GM04503 (cell line): ENCODE measurements at regions not wholly inside any gene's neighbourhood (a gene's known extent, or its start where the extent isn't known, plus 50 kb on each side); places are given as distances from the start of the nearest gene placed in this dataset.

Experiments used
- DNase-seq: peaks from one replicate; pipeline ENCODE4 v3.0.0-alpha.2; 2012; ENCODE audit warnings: low read depth

DNA sequence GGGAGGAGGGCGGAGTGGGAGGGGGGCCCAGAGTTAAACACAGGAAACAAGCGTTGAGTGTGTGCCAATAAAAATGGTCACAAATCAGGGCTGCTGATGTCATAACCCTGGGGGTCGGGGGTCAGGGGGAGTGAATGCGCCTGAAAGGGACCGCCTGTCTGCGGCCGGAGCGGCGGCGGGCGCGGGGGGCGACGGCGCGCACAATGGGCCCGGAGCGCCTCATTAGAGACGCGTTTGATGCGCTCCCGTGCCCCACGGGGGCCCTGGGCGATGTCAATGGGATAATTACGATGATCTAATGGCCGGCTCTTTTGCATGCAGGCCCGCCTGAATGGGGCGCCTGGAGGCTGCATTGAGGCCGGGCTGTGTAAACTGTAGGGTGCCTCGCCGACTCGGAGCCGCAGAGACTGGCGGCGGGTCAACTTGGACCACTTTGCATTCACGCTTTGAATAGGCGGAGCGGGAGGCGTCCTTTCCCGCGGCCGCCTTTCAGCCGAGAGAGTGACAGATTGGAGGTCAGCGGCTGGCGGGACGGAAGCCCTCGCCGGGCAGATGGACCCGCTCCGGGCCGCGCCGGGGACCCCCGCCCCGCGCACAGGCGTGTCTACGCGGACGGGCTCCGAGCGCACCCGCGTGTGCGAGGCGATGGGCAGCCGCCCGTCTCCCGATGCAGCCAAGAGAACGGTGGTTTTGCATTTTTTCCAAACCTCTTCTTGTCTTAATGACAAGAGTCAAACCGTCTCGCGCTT is 296.1 kb downstream of the TFAP2C start:
- no peak for DNase-seq

DNA sequence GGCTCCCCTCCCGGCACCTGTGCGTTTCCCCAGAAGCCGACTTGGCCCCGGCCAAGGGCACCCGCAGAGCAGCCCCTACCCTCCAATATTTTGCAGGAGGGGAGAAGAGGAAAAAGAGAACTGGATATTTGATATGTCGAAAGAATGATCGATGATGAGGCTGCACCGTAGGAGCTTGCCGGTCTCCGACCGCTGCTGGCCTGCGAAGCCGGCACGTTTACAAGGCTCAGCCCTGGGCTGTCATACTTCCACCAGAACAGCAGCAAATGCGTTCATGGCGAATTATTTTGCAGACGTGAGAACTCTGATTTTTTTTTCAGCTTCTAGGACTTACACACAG is 296.7 kb downstream of the TFAP2C start:
- no peak for DNase-seq

DNA sequence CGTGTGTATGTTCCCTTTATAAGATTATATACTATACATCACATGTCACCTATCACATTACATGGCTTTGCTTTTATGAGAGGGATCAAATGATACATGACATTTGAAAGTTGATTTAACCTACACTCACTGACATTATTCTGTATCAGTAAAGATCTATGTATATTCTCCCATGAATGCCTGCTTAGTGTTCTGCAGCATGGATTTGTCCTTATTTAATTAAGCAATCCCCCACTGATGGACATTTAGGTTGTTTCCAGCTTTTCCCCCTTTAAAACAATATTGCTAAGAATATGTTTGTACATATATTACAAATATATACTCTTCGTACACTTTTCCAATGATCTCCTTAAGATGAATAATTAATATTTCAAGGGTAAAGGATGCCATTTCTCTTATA is 297.4 kb downstream of the TFAP2C start:
- DNase-seq = no peak

- DNase-seq = no peak
Measured at GRCh38 chr20:56927127-56927526, 298.0 kb downstream of the TFAP2C start.

- DNase-seq = no peak
Measured at GRCh38 chr20:56928007-56928406, 298.9 kb downstream of the TFAP2C start.

DNA sequence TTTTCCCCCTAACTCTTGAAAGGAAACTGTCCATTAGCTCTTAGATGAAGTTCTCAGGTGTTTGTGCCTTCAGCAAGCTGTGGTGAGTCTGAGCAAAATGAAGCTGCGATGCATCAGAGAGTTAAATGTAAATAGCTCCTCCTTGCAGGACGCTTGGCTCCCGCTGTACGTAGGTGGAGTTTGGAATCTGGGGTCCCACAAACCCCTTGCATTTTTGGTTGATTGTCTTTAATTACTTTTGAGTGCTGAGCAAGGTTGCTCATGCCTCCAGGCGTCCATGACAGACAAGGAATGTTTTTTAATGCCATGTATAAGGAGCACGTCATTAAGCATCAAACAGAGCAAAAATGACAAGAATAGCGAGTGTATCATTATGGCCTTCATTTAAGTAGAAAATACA is 300.5 kb downstream of the TFAP2C start:
- DNase-seq = no peak

GRCh38 chr20:56930876-56931275 is 301.8 kb downstream of the TFAP2C start:
- no peak for DNase-seq

DNA sequence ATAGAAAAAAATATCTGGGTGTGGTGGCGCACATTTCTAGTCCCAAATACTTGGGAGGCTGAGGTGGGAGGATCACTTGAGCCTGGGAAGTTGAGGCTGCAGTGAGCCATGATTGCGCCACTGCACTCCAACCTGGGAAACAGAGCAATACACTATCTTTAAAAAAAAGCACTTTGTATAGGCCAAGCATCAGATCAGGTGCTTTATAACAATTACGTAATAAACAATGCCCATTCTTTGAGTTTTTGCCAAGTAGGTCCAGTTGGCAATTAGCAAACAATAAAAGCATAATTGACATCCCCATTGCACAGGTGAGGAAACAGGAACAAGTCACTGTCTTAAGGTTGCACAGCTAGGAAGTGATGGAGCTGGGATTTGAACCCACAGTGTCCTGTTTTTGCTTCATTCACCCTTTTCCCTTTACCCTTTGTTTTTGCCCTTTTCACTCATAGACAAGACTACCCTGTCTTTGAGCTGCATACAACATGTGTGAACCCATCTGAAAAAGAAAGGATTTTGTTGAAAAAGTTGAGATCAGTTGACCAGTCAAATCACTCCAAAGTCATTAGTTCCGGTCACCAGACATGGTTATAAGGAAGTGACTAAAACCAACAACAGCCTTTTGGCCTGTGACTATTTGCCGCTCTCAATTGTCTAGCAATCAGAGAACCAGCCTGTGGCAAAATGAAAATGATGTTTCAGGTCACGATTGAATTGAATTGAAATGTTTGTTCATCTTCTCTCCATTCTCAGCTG is 303.6 kb downstream of the TFAP2C start:
- DNase-seq = no peak

DNA sequence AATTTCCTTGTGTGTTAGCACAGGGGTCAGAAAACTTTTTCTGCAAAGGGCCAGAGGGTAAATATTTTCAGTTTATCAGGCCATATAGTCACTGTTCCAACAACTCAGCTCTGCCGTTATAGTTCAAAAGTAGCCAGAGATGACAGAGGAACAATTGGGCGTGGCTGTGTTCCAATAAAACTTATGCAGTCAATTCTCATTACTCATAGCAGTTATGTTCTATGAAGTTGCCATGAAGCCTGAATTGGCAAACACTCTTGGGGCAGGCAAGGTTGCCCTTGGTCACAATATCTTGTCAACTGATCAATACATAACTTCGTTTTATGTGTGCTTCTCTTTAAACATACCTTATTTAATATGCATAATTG is 304.2 kb downstream of the TFAP2C start:
- no peak for DNase-seq

DNA sequence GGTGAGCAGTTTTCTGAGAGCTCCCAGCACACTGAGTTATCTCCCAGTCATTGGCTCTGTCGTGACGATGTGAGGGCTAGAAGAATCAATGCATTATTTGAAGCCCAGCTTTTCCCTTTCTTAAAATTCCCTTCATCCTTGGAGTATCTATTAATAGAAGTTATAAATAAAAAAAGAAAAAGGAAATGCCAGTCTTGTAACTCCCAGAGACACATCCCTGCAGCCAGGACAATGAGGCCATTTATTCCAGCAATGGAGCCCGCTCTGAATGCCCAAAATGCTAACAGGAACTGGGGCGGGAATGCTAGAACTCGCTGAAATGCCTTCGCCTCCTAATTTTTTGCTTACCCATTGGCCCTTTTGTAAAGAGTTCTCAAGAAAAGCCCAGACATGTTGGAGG is 305.8 kb downstream of the TFAP2C start:
- no peak for DNase-seq

GRCh38 chr20:56940466-56940865 is 311.4 kb downstream of the TFAP2C start:
- no peak for DNase-seq

DNA sequence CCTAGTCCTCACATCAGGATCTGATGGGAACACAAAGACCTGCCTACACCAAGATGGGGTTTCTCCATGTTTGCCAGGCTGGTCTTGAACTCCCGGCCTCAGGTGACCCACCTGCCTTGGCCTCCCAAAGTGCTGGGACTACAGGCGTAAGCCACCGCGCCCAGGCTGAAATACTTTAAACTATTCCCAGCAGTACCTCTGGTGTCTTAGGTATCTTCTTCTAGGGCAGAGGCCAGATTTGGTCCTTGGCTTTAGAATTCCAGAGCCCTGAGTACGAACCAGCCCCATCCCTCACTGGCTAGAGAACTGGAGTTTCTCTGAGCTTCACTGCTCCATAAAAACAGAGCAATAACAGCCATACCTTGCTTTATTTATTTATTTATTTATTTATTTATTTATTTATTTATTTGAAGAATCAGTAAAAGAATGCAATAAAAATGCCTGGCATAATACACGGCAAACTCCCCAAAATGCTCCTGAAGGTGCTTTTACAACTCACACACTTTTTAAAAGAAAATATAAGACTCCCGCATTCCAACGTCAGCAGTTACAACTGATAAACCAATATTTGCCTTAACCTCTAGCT is 312.1 kb downstream of the TFAP2C start:
- no peak for DNase-seq

DNA sequence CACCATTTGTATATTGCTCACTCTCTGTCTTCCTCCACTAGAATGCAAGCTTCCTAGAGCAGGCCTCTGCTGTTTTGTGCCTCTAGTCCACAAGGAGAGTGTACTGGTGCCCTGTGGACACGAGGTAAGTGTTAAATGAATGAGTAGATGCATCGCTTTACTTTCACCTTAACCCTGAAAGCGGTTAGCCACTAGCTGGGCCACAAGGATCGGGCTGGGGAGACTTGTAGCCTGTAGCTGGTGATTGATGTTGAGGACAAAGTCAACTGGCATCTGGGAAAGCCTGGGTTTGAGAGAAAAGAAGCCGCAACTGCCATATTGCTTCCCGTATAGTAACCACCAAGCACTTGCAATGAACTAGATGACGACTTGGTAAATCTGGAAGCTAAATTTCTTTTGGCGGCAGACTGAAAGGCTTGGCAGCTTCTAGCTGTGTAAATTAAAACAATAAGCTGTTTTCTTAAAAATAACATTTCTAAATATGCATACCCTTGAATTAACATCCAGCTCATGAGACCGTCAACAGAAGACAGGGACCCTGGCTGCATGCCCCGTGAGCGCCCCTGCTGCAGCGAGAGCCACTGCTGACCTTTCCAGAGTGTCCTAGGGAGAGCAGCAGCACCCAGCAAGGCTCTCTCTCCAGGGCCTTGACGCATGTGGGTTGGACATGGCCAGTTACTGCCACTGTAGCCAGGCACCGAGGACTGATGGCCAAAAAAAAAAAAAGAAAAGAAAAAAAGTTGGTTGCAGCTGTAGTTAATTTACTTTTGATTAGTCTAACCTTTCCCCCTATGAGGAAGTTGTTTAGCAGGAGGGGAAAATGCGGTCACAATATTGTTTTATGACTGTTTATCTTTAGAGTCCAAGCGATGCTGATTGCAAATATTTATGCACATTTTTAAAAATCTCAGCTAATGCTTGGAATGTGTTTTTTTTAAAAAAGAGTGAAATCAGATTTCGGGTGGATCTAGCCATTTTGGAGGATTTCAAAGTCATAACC is 315.1 kb downstream of the TFAP2C start:
- DNase-seq = peak; percentile 23

DNA sequence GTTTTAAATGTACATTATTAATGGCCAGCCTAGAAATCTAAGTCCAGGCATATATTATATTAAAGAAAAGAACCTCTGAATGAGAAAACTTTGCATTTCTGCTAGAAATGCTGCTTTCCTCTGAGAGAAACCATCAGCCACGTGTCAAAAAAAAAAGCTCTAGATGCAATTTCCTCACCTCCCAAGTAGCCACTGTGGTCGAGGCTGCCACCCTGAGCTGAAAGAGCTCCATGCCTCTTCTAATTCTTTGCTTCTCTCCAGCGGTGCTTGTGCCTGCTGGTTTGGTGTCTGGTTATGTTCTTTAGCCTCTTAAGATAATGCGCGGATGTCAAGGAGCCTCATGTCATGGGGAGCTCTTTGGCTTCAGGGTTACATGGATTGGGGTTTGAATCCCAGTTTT is 316.0 kb downstream of the TFAP2C start:
- DNase-seq = peak; percentile 14

- no peak for DNase-seq
Measured at GRCh38 chr20:56945901-56946300, 316.8 kb downstream of the TFAP2C start.

- DNase-seq = no peak
Measured at GRCh38 chr20:56949318-56949717, 317.1 kb downstream of the BMP7 start.

DNA sequence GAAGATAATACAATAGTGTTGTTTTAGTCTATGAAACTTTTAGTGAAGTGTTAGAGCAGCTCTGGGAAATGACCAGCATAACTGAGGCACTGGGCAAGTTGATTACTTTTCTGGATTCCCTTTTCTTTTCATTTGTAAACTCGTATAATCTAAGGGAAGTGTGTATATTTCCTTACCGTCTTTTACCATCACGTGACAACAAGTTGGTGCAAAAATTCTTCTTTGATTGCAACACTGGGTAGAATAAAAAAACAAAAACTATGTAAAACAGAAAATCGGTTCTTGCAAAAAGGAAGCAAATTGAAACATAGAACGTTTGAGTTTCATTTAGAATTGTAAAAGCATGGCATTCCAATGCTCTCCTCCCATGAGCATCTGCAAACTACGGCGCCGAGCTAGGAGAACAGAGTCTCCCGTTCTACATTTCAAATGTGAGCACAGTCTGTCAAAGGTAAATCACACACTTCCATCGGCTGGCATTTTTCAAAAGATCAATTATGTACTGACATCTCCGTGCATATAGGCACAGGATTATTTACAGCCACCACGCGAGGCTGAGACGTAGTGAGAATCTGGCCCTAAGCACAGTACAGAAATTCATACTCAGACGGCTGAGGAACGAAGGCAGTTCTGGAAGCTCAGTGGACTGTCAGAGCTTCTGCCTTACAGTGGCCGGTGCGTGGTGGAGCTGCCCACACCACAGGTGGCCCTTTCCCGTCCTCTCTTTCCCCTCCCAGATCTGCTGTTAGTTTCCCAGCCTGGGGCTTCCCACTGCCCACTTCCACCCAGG is 314.0 kb downstream of the BMP7 start:
- DNase-seq = no peak

GRCh38 chr20:56953048-56953586 is 313.3 kb downstream of the BMP7 start:
- DNase-seq = no peak

DNA sequence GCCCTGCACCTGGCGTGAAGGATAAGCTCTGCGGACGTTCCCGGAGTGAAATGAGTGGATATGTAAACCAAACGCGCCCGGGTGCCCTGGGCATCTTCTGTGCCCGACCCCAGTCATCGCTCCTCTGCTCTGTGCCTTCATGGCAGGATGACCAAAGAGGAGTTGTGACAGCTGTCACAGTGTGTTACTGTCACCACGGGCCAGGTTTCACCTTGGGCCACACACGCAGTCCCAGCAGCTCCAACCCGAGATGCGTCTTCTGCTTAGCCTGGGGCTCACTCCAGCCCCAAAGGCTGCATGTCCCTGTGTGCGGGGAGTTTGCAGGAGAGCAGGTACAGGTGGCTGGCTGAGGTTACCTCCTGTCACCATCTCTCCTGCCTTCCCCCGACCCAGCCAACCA is 311.6 kb downstream of the BMP7 start:
- no peak for DNase-seq

GRCh38 chr20:56955680-56956079 is 310.8 kb downstream of the BMP7 start:
- no peak for DNase-seq

- no peak for DNase-seq
Measured at GRCh38 chr20:56956534-56956933, 309.9 kb downstream of the BMP7 start.
